PC-9 (cell line): ENCODE measurements at regions not wholly inside any gene's neighbourhood (a gene's known extent, or its start where the extent isn't known, plus 50 kb on each side); places are given as distances from the start of the nearest gene placed in this dataset.

Source experiments
- BruUV-seq: library from RNA; stranded (reverse); fragments of 400-500 nt; replicated peaks from 2 replicates; lab custom pipeline; 2021; lab: Mats Ljungman, UMichigan
- CTCF ChIA-PET: fragments of 300-600 bp; sonication (Branson Sonifier 250); formaldehyde crosslinking; loops from one replicate; lab custom pipeline; 2022; ENCODE audit warnings: antibody characterized with exemption; lab: Charles Lee
- POLR2A ChIA-PET: fragments of 300-600 bp; sonication (Branson Sonifier 250); formaldehyde crosslinking; loops from one replicate; lab custom pipeline; 2022; ENCODE audit warnings: antibody characterized with exemption; ENCODE audit not compliant: unreplicated experiment; lab: Charles Lee
- DNase-seq, 2 experiments: peaks; one replicate each; pipeline versions ENCODE4 v3.0.0 to v3.0.0-alpha.2; 2015 to 2022; ENCODE audit warnings: mixed read lengths in 1 of 2
- H2AFZ ChIP-seq: fragments of 200-600 bp; sonication (generic); 2 replicates; pipeline ENCODE4 v1.8.1; 2017; ENCODE audit warnings: antibody characterized with exemption
- H3F3A ChIP-seq: fragments of 200-600 bp; sonication (generic); 2 replicates; pipeline ENCODE4 v1.8.1; 2017; ENCODE audit warnings: antibody characterized with exemption, mild to moderate bottlenecking, low read depth; ENCODE audit not compliant: insufficient read depth
- H3K27ac ChIP-seq: fragments of 200-600 bp; sonication (generic); 2 replicates; pipeline ENCODE4 v1.6.1; 2016; ENCODE audit warnings: mixed run types
- H3K27me3 ChIP-seq: fragments of 200-600 bp; sonication (generic); 2 replicates; pipeline ENCODE4 v1.6.1; 2016; ENCODE audit warnings: low read depth, mixed run types; ENCODE audit not compliant: insufficient read depth
- H3K36me3 ChIP-seq: fragments of 200-600 bp; sonication (generic); 2 replicates; pipeline ENCODE4 v1.6.1; 2016; ENCODE audit warnings: low read depth, mixed run types
- H3K4me1 ChIP-seq: fragments of 200-600 bp; sonication (generic); replicated peaks from 2 replicates; pipeline ENCODE4 v1.6.1; 2016; ENCODE audit warnings: mixed run types; ENCODE audit not compliant: insufficient read depth
- H3K4me2 ChIP-seq: fragments of 200-600 bp; sonication (generic); 2 replicates; pipeline ENCODE4 v1.6.1; 2017; ENCODE audit warnings: mixed run types
- H3K4me3 ChIP-seq: fragments of 200-600 bp; sonication (generic); 2 replicates; pipeline ENCODE4 v1.6.1; 2016; ENCODE audit warnings: mixed run types
- H3K79me2 ChIP-seq: fragments of 200-600 bp; sonication (generic); 2 replicates; pipeline ENCODE4 v1.6.1; 2017; ENCODE audit warnings: low read depth, mixed run types
- H3K9me2 ChIP-seq: fragments of 200-600 bp; sonication (generic); 2 replicates; pipeline ENCODE4 v1.8.1; 2017; ENCODE audit warnings: mild to moderate bottlenecking; ENCODE audit not compliant: insufficient read depth
- H3K9me3 ChIP-seq: fragments of 200-600 bp; sonication (generic); 2 replicates; pipeline ENCODE4 v1.8.1; 2016; ENCODE audit warnings: low read depth; ENCODE audit not compliant: insufficient read depth
- H4K20me1 ChIP-seq: fragments of 200-600 bp; sonication (generic); 2 replicates; pipeline ENCODE4 v1.8.1; 2017; ENCODE audit not compliant: insufficient read depth
- CTCF ChIP-seq: fragments of 200-600 bp; sonication (generic); conservative IDR thresholded peaks from 2 replicates; pipeline ENCODE4 v1.6.1; 2017; ENCODE audit warnings: mixed run types, antibody characterized with exemption, mild to moderate bottlenecking, moderate library complexity
- EZH2 ChIP-seq: fragments of 200-600 bp; sonication (generic); IDR thresholded peaks from 2 replicates; pipeline ENCODE4 v1.8.0; 2017; ENCODE audit warnings: antibody characterized with exemption, low read depth
- intact Hi-C: fragments of 100-400 bp; cut with micrococcal nuclease; formaldehyde crosslinking; loops from one replicate; pipeline ENCODE4 v1.10.0; 2022; ENCODE audit not compliant: unreplicated experiment

GRCh38 chr1:68378296-68379084 is 71.3 kb downstream of the RPE65 start:
- Histone ChIP-seq H3K4me1 (peaks cover 14% of the 10 kb centered on the region), H3K79me2 (no peaks in the 10 kb centered on the region), H3F3A (peaks cover under 1% of the 10 kb centered on the region; the same call in 1 of the 2 replicates), H4K20me1 (no peaks in the 10 kb centered on the region), H3K4me3 (no peak overlapping the region), H3K9me3 (peaks cover 5% of the 10 kb centered on the region), H3K27ac (peak overlapping the region; percentile 22), H3K27me3 (no peaks in the 10 kb centered on the region), H3K9me2 (no peaks in the 10 kb centered on the region), H3K36me3 (no peaks in the 10 kb centered on the region), H2AFZ (no peak overlapping the region), H3K4me2 (no peak overlapping the region)
- ChIA-PET CTCF (no interaction called here), POLR2A (interaction anchor here (1.2 kb wide), 1 partner anchor 636 kb away, joined by 12 read pairs; no protein-coding TSS in a partner anchor)
- peak in 1 of 2 experiments; percentile 42 for DNase-seq
- no peak for TF ChIP-seq CTCF
- no peak for TF ChIP-seq EZH2
- no TSS peak for BruUV-seq
- intact Hi-C loops = no loop called here

- Histone ChIP-seq H3K4me3 (no peak overlapping the region), H3K36me3 (no peaks in the 10 kb centered on the region), H3K9me2 (no peaks in the 10 kb centered on the region), H3K4me1 (peaks cover 10% of the 10 kb centered on the region; the same call in 1 of the 2 replicates), H3K79me2 (no peaks in the 10 kb centered on the region), H3K27me3 (no peaks in the 10 kb centered on the region), H4K20me1 (no peaks in the 10 kb centered on the region), H3K27ac (no peak overlapping the region), H3F3A (no peaks in the 10 kb centered on the region), H3K4me2 (no peak overlapping the region), H3K9me3 (no peaks in the 10 kb centered on the region), H2AFZ (no peak overlapping the region)
- intact Hi-C loops = no loop called here
- TF ChIP-seq EZH2 = no peak
- no peak for TF ChIP-seq CTCF
- ChIA-PET POLR2A (interaction anchor here (1.2 kb wide), 1 partner anchor 634 kb away, joined by 12 read pairs; no protein-coding TSS in a partner anchor), CTCF (interaction anchor here (0.5 kb wide), 1 partner anchor 251 kb away, joined by 6 read pairs; no protein-coding TSS in a partner anchor)
- no peak for DNase-seq
- no TSS peak for BruUV-seq
Measured at GRCh38 chr1:68377098-68377497, 72.7 kb downstream of the RPE65 start.

GRCh38 chr1:68376441-68376840 is 73.3 kb downstream of the RPE65 start:
- Histone ChIP-seq H3K27me3 (no peaks in the 10 kb centered on the region), H4K20me1 (no peaks in the 10 kb centered on the region), H3K79me2 (no peaks in the 10 kb centered on the region), H3F3A (no peaks in the 10 kb centered on the region), H3K4me3 (no peak overlapping the region), H3K4me2 (no peak overlapping the region), H3K36me3 (no peaks in the 10 kb centered on the region), H3K9me3 (no peaks in the 10 kb centered on the region), H2AFZ (no peak overlapping the region), H3K4me1 (peaks cover 10% of the 10 kb centered on the region; the same call in 1 of the 2 replicates), H3K9me2 (no peaks in the 10 kb centered on the region), H3K27ac (no peak overlapping the region)
- intact Hi-C loops = no loop called here
- no TSS peak for BruUV-seq
- TF ChIP-seq EZH2 (no peak), CTCF (no peak)
- CTCF ChIA-PET = no interaction called here
- DNase-seq = no peak
- POLR2A ChIA-PET = interaction anchor here (0.8 kb wide), 1 partner anchor 8 kb away, joined by 5 read pairs; no protein-coding TSS in a partner anchor
